SK-N-SH treated with all-trans-retinoic acid at 6 μM for 48 hours (cell line): ENCODE measurements at regions not wholly inside any gene's neighbourhood (a gene's known extent, or its start where the extent isn't known, plus 50 kb on each side); places are given as distances from the start of the nearest gene placed in this dataset.

Experiments
- CSDC2 ChIP-seq: fragments of 250-450 bp; sonication (Bioruptor Pico); IDR thresholded peaks from 2 replicates; pipeline ENCODE4 v1.5.0; 2020; ENCODE audit warnings: mild to moderate bottlenecking, moderate library complexity
- CSRNP3 ChIP-seq: fragments of 250-450 bp; sonication (Bioruptor Pico); IDR thresholded peaks from 2 replicates; pipeline ENCODE4 v1.5.1; 2021; ENCODE audit warnings: mild to moderate bottlenecking, moderate library complexity
- ESRRG ChIP-seq: fragments of 250-450 bp; sonication (Bioruptor Pico); IDR thresholded peaks from 2 replicates; pipeline ENCODE4 v1.6.1; 2021; ENCODE audit warnings: mild to moderate bottlenecking
- ISL1 ChIP-seq: fragments of 250-450 bp; sonication (Bioruptor Pico); IDR thresholded peaks from 2 replicates; pipeline ENCODE4 v2.1.2; 2022; ENCODE audit warnings: mild to moderate bottlenecking, moderate library complexity
- TCF4 ChIP-seq: fragments of 250-450 bp; sonication (Bioruptor Pico); IDR thresholded peaks from 2 replicates; pipeline ENCODE4 v1.8.0; 2021; ENCODE audit warnings: mild to moderate bottlenecking, moderate library complexity, borderline replicate concordance
- TSHZ2 ChIP-seq: fragments of 250-450 bp; sonication (Bioruptor Pico); IDR thresholded peaks from 2 replicates; pipeline ENCODE4 v1.5.0; 2020; ENCODE audit warnings: mild to moderate bottlenecking, moderate library complexity
- ZNF8 ChIP-seq: fragments of 450-650 bp; formaldehyde crosslinking; IDR thresholded peaks from 2 replicates; pipeline ENCODE4 v1.5.0; 2020; ENCODE audit warnings: mild to moderate bottlenecking, moderate library complexity

- TF ChIP-seq TCF4 (CRISPR knock-in tag) = no peak
- TF ChIP-seq ESRRG (CRISPR knock-in tag) = no peak
- no peak for TF ChIP-seq ISL1 (CRISPR knock-in tag)
- no peak for TF ChIP-seq ZNF8 (CRISPR knock-in tag)
- no peak for TF ChIP-seq CSRNP3 (CRISPR knock-in tag)
- TF ChIP-seq TSHZ2 (CRISPR knock-in tag) = no peak
- no peak for TF ChIP-seq CSDC2 (CRISPR knock-in tag)
Observed at GRCh38 chr6:125477156-125477555, 175.4 kb upstream of the HDDC2 start.
